BLaER1 (cell line): ENCODE measurements at regions not wholly inside any gene's neighbourhood (a gene's known extent, or its start where the extent isn't known, plus 50 kb on each side); places are given as distances from the start of the nearest gene placed in this dataset.

ENCODE experiments used
- H3K27ac ChIP-seq: shearing (Covaris generic); formaldehyde crosslinking; 2 replicates; pipeline ENCODE4 v1.8.1; 2022
- H3K27me3 ChIP-seq: shearing (Covaris generic); formaldehyde crosslinking; 2 replicates; pipeline ENCODE4 v1.8.1; 2022
- H3K36me3 ChIP-seq: shearing (Covaris generic); formaldehyde crosslinking; 2 replicates; pipeline ENCODE4 v1.8.1; 2022
- H3K4me1 ChIP-seq: shearing (Covaris generic); formaldehyde crosslinking; 2 replicates; pipeline ENCODE4 v1.8.1; 2022
- H3K4me2 ChIP-seq: shearing (Covaris generic); formaldehyde crosslinking; 2 replicates; pipeline ENCODE4 v1.8.1; 2022
- H3K4me3 ChIP-seq: shearing (Covaris generic); formaldehyde crosslinking; 2 replicates; pipeline ENCODE4 v1.8.1; 2022
- H3K9ac ChIP-seq: shearing (Covaris generic); formaldehyde crosslinking; 2 replicates; pipeline ENCODE4 v1.8.1; 2022
- H3K9me3 ChIP-seq: shearing (Covaris generic); formaldehyde crosslinking; 2 replicates; pipeline ENCODE4 v1.8.1; 2022
- H4K20me1 ChIP-seq: shearing (Covaris generic); formaldehyde crosslinking; 2 replicates; pipeline ENCODE4 v1.8.1; 2022
- Cebpa-rat ChIP-seq: shearing (Covaris generic); IDR thresholded peaks from 2 replicates; pipeline ENCODE4 v1.8.1; 2022

DNA sequence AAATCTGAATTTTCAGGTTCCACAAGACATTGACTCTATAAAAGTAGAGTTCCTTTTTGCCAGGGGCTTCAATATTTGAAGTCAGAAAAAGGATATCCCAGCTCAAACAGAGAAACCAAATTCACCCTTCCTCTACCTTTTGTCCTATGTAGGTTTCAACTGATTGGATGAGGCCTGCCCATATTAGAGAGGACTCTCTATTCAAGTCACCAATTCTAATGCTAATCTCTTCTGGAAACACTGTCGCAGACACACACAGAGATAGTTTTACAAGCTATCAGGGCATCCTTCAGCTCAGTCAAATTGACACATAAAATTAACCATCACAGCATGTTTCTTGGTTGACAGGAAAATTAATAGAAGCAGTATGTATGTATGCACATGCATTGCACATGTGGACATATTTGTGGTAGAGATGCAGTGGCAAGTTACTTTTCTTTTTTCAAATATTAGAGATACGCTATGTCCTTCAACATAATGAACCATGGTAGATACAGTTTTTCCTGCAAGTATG, 207.1 kb downstream of the RAD51AP2 start:
- Histone ChIP-seq H3K27me3 (no peaks in the 10 kb centered on the region), H3K9me3 (no peaks in the 10 kb centered on the region), H3K4me2 (no peak overlapping the region), H3K4me1 (peaks cover 6% of the 10 kb centered on the region; the same call in 1 of the 2 replicates), H3K4me3 (no peak overlapping the region), H3K9ac (no peak overlapping the region), H3K27ac (no peak overlapping the region), H4K20me1 (no peaks in the 10 kb centered on the region), H3K36me3 (no peaks in the 10 kb centered on the region)
- TF ChIP-seq Cebpa-rat, result no peak

DNA sequence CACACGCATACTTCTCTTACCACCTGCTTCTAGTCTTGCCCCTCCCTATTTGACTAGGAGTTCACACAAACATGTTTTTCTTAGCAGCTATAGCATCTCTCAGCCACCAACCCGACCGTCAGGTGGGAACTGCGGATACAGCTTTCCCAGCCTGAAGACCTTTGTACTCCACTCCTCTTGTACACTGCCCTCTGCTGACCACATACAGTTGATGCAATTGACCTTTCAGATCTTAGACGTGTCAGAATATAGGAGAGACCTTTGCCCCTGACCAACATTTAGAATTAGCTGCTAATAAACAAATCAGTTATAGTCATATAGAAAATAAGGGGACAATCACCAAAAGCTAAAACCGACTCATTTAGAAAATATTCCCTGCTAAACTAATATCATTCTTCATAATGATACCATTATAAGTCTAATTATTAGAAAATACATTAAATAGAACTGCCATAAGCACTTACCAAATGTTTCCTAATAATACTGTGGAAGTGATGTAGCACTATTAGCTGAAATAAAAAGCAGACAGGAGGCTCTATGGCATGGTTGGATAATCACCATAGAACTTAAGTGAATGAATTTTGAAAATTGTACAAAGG, 208.4 kb downstream of the RAD51AP2 start:
- no peak overlapping the region for H3K4me3 ChIP-seq
- H4K20me1 ChIP-seq, result no peaks in the 10 kb centered on the region
- no peaks in the 10 kb centered on the region for H3K36me3 ChIP-seq
- no peak overlapping the region for H3K4me2 ChIP-seq
- no peak overlapping the region for H3K27ac ChIP-seq
- peaks cover 6% of the 10 kb centered on the region; the same call in 1 of the 2 replicates for H3K4me1 ChIP-seq
- no peaks in the 10 kb centered on the region for H3K27me3 ChIP-seq
- no peaks in the 10 kb centered on the region for H3K9me3 ChIP-seq
- no peak overlapping the region for H3K9ac ChIP-seq
- TF ChIP-seq Cebpa-rat, result no peak

DNA sequence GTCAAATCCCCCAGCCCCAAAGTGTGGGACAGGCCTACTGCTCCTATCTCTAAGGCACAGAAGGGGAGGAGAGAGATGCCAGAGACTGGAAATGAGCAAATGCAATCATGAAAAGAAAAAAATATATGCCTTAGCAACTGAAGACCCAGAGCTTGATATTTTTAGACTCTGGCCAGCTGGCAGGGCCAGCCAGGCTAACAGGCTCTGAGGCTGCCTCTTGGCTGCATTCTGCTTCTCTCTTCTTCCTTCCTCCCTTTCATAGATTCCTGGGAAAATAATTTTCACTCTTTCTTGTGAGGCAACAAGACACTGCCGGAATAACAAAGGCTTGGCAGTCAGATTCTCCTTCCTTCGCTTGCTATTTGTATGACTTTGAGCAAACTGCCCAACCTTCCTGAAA, 209.1 kb downstream of the RAD51AP2 start:
- H3K9ac ChIP-seq, result no peak overlapping the region
- TF ChIP-seq Cebpa-rat, result no peak
- H3K4me3 ChIP-seq, result no peak overlapping the region
- H3K27me3 ChIP-seq, result no peaks in the 10 kb centered on the region
- no peaks in the 10 kb centered on the region for H4K20me1 ChIP-seq
- no peak overlapping the region for H3K27ac ChIP-seq
- no peaks in the 10 kb centered on the region for H3K36me3 ChIP-seq
- peaks cover 6% of the 10 kb centered on the region; the same call in 1 of the 2 replicates for H3K4me1 ChIP-seq
- no peak overlapping the region for H3K4me2 ChIP-seq
- no peaks in the 10 kb centered on the region for H3K9me3 ChIP-seq

DNA sequence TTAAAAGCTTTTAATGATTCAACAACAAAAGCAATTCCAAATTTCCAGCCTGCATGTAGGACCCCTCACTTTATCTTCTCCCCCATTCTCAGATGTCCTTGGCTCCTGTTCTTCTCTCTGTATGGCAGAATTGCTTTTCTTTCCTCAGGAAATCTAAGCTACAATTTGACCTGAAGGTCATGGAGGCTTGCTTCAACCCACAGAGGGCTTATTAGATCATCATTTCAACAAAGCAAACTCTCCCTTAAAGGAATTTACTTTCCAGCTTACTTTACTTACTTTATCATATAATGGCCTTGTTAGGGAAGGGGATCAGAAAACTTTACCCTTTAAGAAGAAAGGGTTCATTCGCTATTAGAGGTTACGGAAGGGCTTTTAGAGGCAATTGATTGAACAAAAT, 211.5 kb downstream of the RAD51AP2 start:
- TF ChIP-seq Cebpa-rat, result no peak
- Histone ChIP-seq H4K20me1 (no peaks in the 10 kb centered on the region), H3K4me2 (no peak overlapping the region), H3K9ac (no peak overlapping the region), H3K27me3 (no peaks in the 10 kb centered on the region), H3K4me1 (peaks cover 6% of the 10 kb centered on the region; the same call in 1 of the 2 replicates), H3K4me3 (no peak overlapping the region), H3K27ac (no peak overlapping the region), H3K9me3 (no peaks in the 10 kb centered on the region), H3K36me3 (no peaks in the 10 kb centered on the region)

DNA sequence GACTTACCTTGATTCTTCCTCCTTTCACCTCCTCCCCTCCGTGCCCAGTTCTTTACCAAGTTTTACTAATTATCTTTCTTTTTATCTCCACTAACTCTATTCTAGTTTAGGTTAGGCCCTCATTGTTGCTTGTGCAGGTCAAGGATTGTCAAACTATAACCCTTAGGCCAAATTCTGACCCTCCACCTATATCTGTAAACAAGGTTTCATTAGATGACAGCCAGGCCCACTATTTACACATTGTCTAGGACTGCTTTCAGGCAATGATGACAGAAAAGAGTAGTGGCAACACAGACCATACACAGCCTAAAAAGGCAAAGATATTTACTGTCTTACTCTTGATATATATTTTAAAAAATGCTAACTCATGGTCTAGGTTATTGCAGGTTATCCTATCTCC, 212.0 kb downstream of the RAD51AP2 start:
- no peak overlapping the region for H3K4me3 ChIP-seq
- H3K9me3 ChIP-seq, result no peaks in the 10 kb centered on the region
- H3K27ac ChIP-seq, result no peak overlapping the region
- H3K27me3 ChIP-seq, result no peaks in the 10 kb centered on the region
- no peak overlapping the region for H3K4me2 ChIP-seq
- no peak for TF ChIP-seq Cebpa-rat
- peaks cover 6% of the 10 kb centered on the region; the same call in 1 of the 2 replicates for H3K4me1 ChIP-seq
- no peaks in the 10 kb centered on the region for H3K36me3 ChIP-seq
- H3K9ac ChIP-seq, result no peak overlapping the region
- no peaks in the 10 kb centered on the region for H4K20me1 ChIP-seq

DNA sequence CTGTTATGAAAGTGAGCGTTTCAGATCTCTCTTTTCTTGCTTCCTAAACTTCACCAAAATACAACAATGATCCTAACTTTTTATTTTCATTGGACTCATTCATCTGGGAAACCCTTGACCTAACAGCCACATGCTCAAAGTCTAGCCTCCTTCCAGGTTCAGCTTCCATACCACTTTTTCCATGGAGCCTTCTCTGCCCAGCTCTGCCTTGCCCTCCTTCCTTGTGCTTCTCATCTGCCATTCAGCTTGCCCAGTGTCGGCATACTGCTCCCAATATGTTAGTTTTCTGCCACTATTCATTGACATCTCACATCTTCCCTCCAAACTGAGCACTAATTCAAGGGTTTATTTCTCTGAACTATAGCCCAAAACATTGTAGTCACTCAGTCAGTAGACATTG, 214.7 kb downstream of the RAD51AP2 start:
- no peak for TF ChIP-seq Cebpa-rat
- H3K9ac ChIP-seq, result no peak overlapping the region
- H3K4me1 ChIP-seq, result no peaks in the 10 kb centered on the region
- H3K27me3 ChIP-seq, result no peaks in the 10 kb centered on the region
- H3K9me3 ChIP-seq, result no peaks in the 10 kb centered on the region
- no peak overlapping the region for H3K4me2 ChIP-seq
- H3K36me3 ChIP-seq, result no peaks in the 10 kb centered on the region
- H3K4me3 ChIP-seq, result no peak overlapping the region
- no peak overlapping the region for H3K27ac ChIP-seq
- H4K20me1 ChIP-seq, result no peaks in the 10 kb centered on the region

DNA sequence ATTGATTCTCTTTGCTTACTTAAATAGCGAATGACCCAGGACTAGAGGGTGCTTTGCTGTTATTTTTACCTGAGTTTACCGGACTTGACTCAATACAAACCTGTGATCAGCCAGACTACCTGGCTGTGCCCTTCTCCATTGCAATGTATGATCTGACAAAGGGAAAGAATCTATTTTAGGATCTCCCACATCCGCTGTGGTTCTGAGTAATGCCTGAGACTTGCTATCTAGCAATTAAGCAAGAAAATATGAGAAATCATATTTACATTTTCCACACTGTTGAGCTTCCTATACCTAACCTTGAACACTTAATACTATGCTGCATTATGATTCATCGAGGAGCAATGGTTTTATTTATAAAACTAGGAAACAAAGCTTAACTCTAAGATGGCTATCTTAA, 215.2 kb downstream of the RAD51AP2 start:
- no peaks in the 10 kb centered on the region for H3K4me1 ChIP-seq
- no peaks in the 10 kb centered on the region for H4K20me1 ChIP-seq
- no peaks in the 10 kb centered on the region for H3K9me3 ChIP-seq
- H3K27me3 ChIP-seq, result no peaks in the 10 kb centered on the region
- no peak for TF ChIP-seq Cebpa-rat
- H3K36me3 ChIP-seq, result no peaks in the 10 kb centered on the region
- no peak overlapping the region for H3K9ac ChIP-seq
- H3K4me3 ChIP-seq, result no peak overlapping the region
- H3K4me2 ChIP-seq, result no peak overlapping the region
- H3K27ac ChIP-seq, result no peak overlapping the region

DNA sequence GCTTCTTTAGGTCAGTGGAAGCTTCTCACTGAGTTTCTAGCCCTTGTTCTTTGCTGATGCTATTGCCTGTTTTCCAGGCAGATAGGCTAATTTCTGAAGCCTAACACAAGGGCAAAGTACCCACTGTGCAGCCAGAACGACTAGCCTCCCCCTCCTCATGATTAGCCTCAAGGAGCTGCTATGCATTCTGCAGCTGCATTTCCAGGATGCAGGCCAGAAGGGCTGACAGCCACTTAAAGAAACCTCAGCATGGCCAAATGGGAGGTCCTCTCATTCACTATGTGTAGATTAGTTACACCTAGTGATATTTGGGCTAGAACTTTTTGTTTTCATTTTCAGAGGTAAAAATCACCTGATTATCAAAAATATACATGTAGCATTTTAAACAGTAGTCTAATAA, 216.0 kb downstream of the RAD51AP2 start:
- no peak for TF ChIP-seq Cebpa-rat
- H3K4me2 ChIP-seq, result no peak overlapping the region
- H3K27ac ChIP-seq, result no peak overlapping the region

DNA sequence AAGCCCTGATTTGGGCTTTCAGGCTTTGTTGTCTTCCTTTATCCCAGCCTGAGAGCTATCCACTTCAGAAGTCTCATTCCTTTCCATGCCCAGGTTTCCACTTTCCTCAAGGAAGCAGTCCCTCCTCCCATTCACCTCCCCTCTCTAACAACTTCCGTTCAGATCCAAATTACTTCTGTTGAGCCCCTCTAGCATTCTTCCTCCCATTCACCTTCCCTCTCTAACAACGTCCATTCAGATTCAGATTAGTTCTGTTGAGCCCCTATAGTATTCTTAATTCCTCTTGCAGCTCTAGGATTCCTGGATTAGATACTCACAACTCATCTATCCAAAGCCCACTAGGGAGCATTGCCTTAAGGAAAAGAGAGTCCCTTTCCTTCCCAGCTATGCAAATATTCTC, 216.8 kb downstream of the RAD51AP2 start:
- Histone ChIP-seq H4K20me1 (no peaks in the 10 kb centered on the region), H3K36me3 (no peaks in the 10 kb centered on the region), H3K4me3 (no peak overlapping the region), H3K9me3 (no peaks in the 10 kb centered on the region), H3K27me3 (no peaks in the 10 kb centered on the region), H3K9ac (no peak overlapping the region), H3K27ac (no peak overlapping the region), H3K4me1 (no peaks in the 10 kb centered on the region), H3K4me2 (no peak overlapping the region)
- no peak for TF ChIP-seq Cebpa-rat

More for the DNA sequence above, 216.0 kb downstream of the RAD51AP2 start:
- Histone ChIP-seq H3K9ac (no peak overlapping the region), H3K36me3 (no peaks in the 10 kb centered on the region), H3K4me3 (no peak overlapping the region), H3K27me3 (no peaks in the 10 kb centered on the region), H4K20me1 (no peaks in the 10 kb centered on the region), H3K9me3 (no peaks in the 10 kb centered on the region), H3K4me1 (no peaks in the 10 kb centered on the region)

DNA sequence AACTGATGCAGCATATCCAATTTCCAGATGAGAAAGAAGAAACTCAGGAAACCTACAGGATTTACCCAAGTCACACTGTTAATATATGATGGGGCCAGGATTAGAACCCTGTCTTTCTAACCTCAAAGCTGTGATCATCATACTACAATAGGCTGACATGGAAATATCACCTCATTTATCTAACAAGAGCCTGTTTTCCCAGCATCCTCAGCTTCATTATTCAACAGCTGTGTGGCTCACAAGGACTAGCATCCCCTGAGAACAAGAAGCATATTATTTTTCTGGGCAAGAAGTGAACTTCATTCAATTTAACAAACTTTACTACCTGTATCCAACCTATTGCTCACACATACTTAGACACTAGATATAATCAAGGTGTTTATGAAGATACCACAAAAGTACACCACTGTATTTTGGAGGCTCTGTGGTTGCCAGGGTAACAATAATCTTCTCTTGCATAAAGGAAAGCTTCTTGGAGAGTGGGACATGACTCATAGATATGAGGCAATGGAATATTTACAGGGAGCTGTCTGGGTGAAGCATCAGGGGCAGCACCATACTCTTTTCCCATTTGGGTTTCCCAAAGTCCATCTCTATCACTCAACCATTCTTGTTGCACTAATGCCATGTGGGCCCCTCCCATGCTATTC, 218.2 kb downstream of the RAD51AP2 start:
- Histone ChIP-seq H3K27me3 (no peaks in the 10 kb centered on the region), H3K27ac (no peak overlapping the region), H3K4me2 (no peak overlapping the region), H3K9ac (no peak overlapping the region), H3K36me3 (no peaks in the 10 kb centered on the region), H3K9me3 (no peaks in the 10 kb centered on the region), H4K20me1 (no peaks in the 10 kb centered on the region), H3K4me1 (no peaks in the 10 kb centered on the region), H3K4me3 (no peak overlapping the region)
- TF ChIP-seq Cebpa-rat, result no peak
